ENCODE measurements at regions not wholly inside any gene's neighbourhood (a gene's known extent, or its start where the extent isn't known, plus 50 kb on each side); places are given as distances from the start of the nearest gene placed in this dataset.

DNA sequence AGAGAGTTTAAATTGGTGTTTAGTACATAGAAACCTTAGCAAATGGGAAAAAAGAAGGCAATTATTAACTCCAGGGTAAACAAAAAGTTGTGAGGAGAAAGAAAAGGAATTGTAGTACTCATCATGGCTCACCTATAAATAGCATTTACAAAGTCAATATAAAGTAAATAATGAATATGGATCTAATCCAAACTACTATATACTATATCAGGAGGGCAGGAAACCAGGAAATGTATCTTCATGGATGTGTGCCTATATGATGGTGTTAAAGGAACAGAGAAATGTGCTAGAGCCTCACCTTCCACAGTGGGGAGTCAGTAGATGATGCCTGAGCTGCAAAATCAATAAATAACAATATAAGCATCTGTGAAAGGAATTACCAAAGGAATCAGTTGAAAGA is 208.9 kb downstream of the FAM43A start:
- TF ChIP-seq CTCF (IDR thresholded peaks at IDR 0.05), result no peak
- TF ChIP-seq EZH2 (IDR thresholded peaks at IDR 0.05), result no peak
